Activated naive CD8-positive, alpha-beta T cell treated with anti-CD3 and anti-CD28 coated beads for 36 hours (primary cell): ENCODE measurements at regions not wholly inside any gene's neighbourhood (a gene's known extent, or its start where the extent isn't known, plus 50 kb on each side); places are given as distances from the start of the nearest gene placed in this dataset.

Experiments
- DNase-seq: peaks from one replicate; pipeline ENCODE4 v3.0.0; 2021
- H3K27ac Mint-ChIP-seq: one replicate; pipeline ENCODE4 v1.8.0; 2022; ENCODE audit warnings: mild to moderate bottlenecking, moderate library complexity, mixed read lengths
- H3K27me3 Mint-ChIP-seq: one replicate; pipeline ENCODE4 v1.8.0; 2022; ENCODE audit warnings: mild to moderate bottlenecking, mixed read lengths
- H3K36me3 Mint-ChIP-seq: one replicate; pipeline ENCODE4 v1.8.0; 2021; ENCODE audit warnings: mild to moderate bottlenecking, mixed read lengths
- H3K4me1 Mint-ChIP-seq: one replicate; pipeline ENCODE4 v1.8.0; 2021; ENCODE audit warnings: mixed read lengths
- H3K4me3 Mint-ChIP-seq: one replicate; pipeline ENCODE4 v1.8.0; 2022; ENCODE audit warnings: mild to moderate bottlenecking, moderate library complexity, mixed read lengths
- H3K9me3 Mint-ChIP-seq: one replicate; pipeline ENCODE4 v1.8.0; 2022; ENCODE audit warnings: mixed read lengths

- H3K27me3 Mint-ChIP-seq, result peaks cover 58% of the 10 kb centered on the region
- no peak overlapping the region for H3K4me3 Mint-ChIP-seq
- no peak for DNase-seq
- H3K4me1 Mint-ChIP-seq, result no peaks in the 10 kb centered on the region
- peaks cover 6% of the 10 kb centered on the region for H3K9me3 Mint-ChIP-seq
- no peak overlapping the region for H3K27ac Mint-ChIP-seq
- H3K36me3 Mint-ChIP-seq, result no peaks in the 10 kb centered on the region
Measured at GRCh38 chr16:54431997-54432896, 145.7 kb upstream of the IRX3 start.

GRCh38 chr16:54431041-54431996 lies 144.7 kb upstream of the IRX3 start:
- peaks cover 58% of the 10 kb centered on the region for H3K27me3 Mint-ChIP-seq
- no peak overlapping the region for H3K4me3 Mint-ChIP-seq
- no peaks in the 10 kb centered on the region for H3K4me1 Mint-ChIP-seq

GRCh38 chr16:54430491-54431030 lies 144.0 kb upstream of the IRX3 start:
- Mint-ChIP-seq H3K27me3 (peaks cover 58% of the 10 kb centered on the region), H3K4me3 (no peak overlapping the region), H3K27ac (no peak overlapping the region), H3K36me3 (no peaks in the 10 kb centered on the region), H3K4me1 (no peaks in the 10 kb centered on the region), H3K9me3 (peaks cover 6% of the 10 kb centered on the region)
- no peak for DNase-seq

More at GRCh38 chr16:54431041-54431996, 144.7 kb upstream of the IRX3 start:
- Mint-ChIP-seq H3K36me3 (no peaks in the 10 kb centered on the region), H3K9me3 (peaks cover 6% of the 10 kb centered on the region), H3K27ac (no peak overlapping the region)
- DNase-seq, result no peak

GRCh38 chr16:54429029-54429428 lies 142.4 kb upstream of the IRX3 start:
- peaks cover 57% of the 10 kb centered on the region for H3K27me3 Mint-ChIP-seq
- no peaks in the 10 kb centered on the region for H3K36me3 Mint-ChIP-seq
- no peak overlapping the region for H3K4me3 Mint-ChIP-seq
- no peak overlapping the region for H3K27ac Mint-ChIP-seq
- no peaks in the 10 kb centered on the region for H3K4me1 Mint-ChIP-seq
- H3K9me3 Mint-ChIP-seq, result peaks cover 6% of the 10 kb centered on the region
- no peak for DNase-seq

- Mint-ChIP-seq H3K27me3 (peaks cover 35% of the 10 kb centered on the region), H3K4me1 (no peaks in the 10 kb centered on the region), H3K9me3 (peaks cover 6% of the 10 kb centered on the region), H3K36me3 (no peaks in the 10 kb centered on the region), H3K27ac (no peak overlapping the region), H3K4me3 (no peak overlapping the region)
- no peak for DNase-seq
Measured at GRCh38 chr16:54426553-54426849, 139.9 kb upstream of the IRX3 start.

- no peaks in the 10 kb centered on the region for H3K36me3 Mint-ChIP-seq
- peaks cover 6% of the 10 kb centered on the region for H3K9me3 Mint-ChIP-seq
- peaks cover 30% of the 10 kb centered on the region for H3K27me3 Mint-ChIP-seq
- H3K4me1 Mint-ChIP-seq, result no peaks in the 10 kb centered on the region
- no peak overlapping the region for H3K4me3 Mint-ChIP-seq
- no peak overlapping the region for H3K27ac Mint-ChIP-seq
- no peak for DNase-seq
Measured at GRCh38 chr16:54425681-54426552, 139.3 kb upstream of the IRX3 start.

- H3K27me3 Mint-ChIP-seq, result peaks cover 22% of the 10 kb centered on the region
- H3K9me3 Mint-ChIP-seq, result peaks cover 4% of the 10 kb centered on the region
- H3K4me1 Mint-ChIP-seq, result no peaks in the 10 kb centered on the region
- no peak overlapping the region for H3K4me3 Mint-ChIP-seq
- no peak overlapping the region for H3K27ac Mint-ChIP-seq
- DNase-seq, result no peak
- no peaks in the 10 kb centered on the region for H3K36me3 Mint-ChIP-seq
Measured at GRCh38 chr16:54425068-54425467, 138.5 kb upstream of the IRX3 start.

GRCh38 chr16:54424043-54424451 lies 137.5 kb upstream of the IRX3 start:
- H3K4me1 Mint-ChIP-seq, result no peaks in the 10 kb centered on the region
- no peaks in the 10 kb centered on the region for H3K9me3 Mint-ChIP-seq
- no peak overlapping the region for H3K27ac Mint-ChIP-seq
- peaks cover 16% of the 10 kb centered on the region for H3K27me3 Mint-ChIP-seq
- H3K4me3 Mint-ChIP-seq, result no peak overlapping the region
- no peak for DNase-seq
- H3K36me3 Mint-ChIP-seq, result no peaks in the 10 kb centered on the region

- DNase-seq, result no peak
- no peaks in the 10 kb centered on the region for H3K9me3 Mint-ChIP-seq
- no peak overlapping the region for H3K4me3 Mint-ChIP-seq
- peaks cover 4% of the 10 kb centered on the region for H3K27me3 Mint-ChIP-seq
- no peak overlapping the region for H3K27ac Mint-ChIP-seq
- H3K36me3 Mint-ChIP-seq, result no peaks in the 10 kb centered on the region
- no peaks in the 10 kb centered on the region for H3K4me1 Mint-ChIP-seq
Measured at GRCh38 chr16:54422569-54422978, 136.0 kb upstream of the IRX3 start.

GRCh38 chr16:54422159-54422558 lies 135.6 kb upstream of the IRX3 start:
- Mint-ChIP-seq H3K27ac (no peak overlapping the region), H3K27me3 (peaks cover 4% of the 10 kb centered on the region), H3K4me3 (no peak overlapping the region), H3K4me1 (no peaks in the 10 kb centered on the region), H3K36me3 (no peaks in the 10 kb centered on the region), H3K9me3 (no peaks in the 10 kb centered on the region)
- no peak for DNase-seq

- H3K27ac Mint-ChIP-seq, result no peak overlapping the region
- H3K4me1 Mint-ChIP-seq, result no peaks in the 10 kb centered on the region
- no peaks in the 10 kb centered on the region for H3K9me3 Mint-ChIP-seq
- no peaks in the 10 kb centered on the region for H3K36me3 Mint-ChIP-seq
- no peak for DNase-seq
- H3K4me3 Mint-ChIP-seq, result no peak overlapping the region
- peaks cover 4% of the 10 kb centered on the region for H3K27me3 Mint-ChIP-seq
Measured at GRCh38 chr16:54421220-54421619, 134.6 kb upstream of the IRX3 start.

GRCh38 chr16:54418903-54419302 lies 132.3 kb upstream of the IRX3 start:
- H3K4me3 Mint-ChIP-seq, result no peak overlapping the region
- no peaks in the 10 kb centered on the region for H3K4me1 Mint-ChIP-seq
- no peak overlapping the region for H3K27ac Mint-ChIP-seq
- peaks cover 9% of the 10 kb centered on the region for H3K27me3 Mint-ChIP-seq
- H3K36me3 Mint-ChIP-seq, result no peaks in the 10 kb centered on the region
- no peak for DNase-seq
- no peaks in the 10 kb centered on the region for H3K9me3 Mint-ChIP-seq

GRCh38 chr16:54417384-54417783 lies 130.8 kb upstream of the IRX3 start:
- Mint-ChIP-seq H3K4me3 (no peak overlapping the region), H3K4me1 (no peaks in the 10 kb centered on the region), H3K9me3 (no peaks in the 10 kb centered on the region), H3K27ac (no peak overlapping the region), H3K27me3 (peaks cover 19% of the 10 kb centered on the region), H3K36me3 (no peaks in the 10 kb centered on the region)
- no peak for DNase-seq

GRCh38 chr16:54414671-54415070 lies 128.1 kb upstream of the IRX3 start:
- Mint-ChIP-seq H3K9me3 (no peaks in the 10 kb centered on the region), H3K27me3 (peaks cover 27% of the 10 kb centered on the region), H3K4me3 (no peak overlapping the region), H3K27ac (no peak overlapping the region), H3K36me3 (no peaks in the 10 kb centered on the region), H3K4me1 (no peaks in the 10 kb centered on the region)
- DNase-seq, result no peak
